Keratinocyte (primary cell): ENCODE measurements at regions not wholly inside any gene's neighbourhood (a gene's known extent, or its start where the extent isn't known, plus 50 kb on each side); places are given as distances from the start of the nearest gene placed in this dataset.

Source experiments
- DNase-seq: peaks from one replicate; pipeline ENCODE4 v3.0.0-alpha.2; 2011; ENCODE audit warnings: low read depth, missing footprints, low spot score
- FAIRE-seq: peaks from 2 replicates; lab custom pipeline; 2011; peaks lifted over from hg19 to GRCh38; lab: Jason Lieb, UNC
- H2AFZ ChIP-seq: 2 replicates; pipeline ENCODE4 v1.6.0; 2012; ENCODE audit warnings: low read length, control low read depth, inconsistent platforms; ENCODE audit not compliant: control insufficient read depth
- H3K27ac ChIP-seq: 2 replicates; pipeline ENCODE4 v1.5.1; 2011; ENCODE audit warnings: low read length; ENCODE audit not compliant: control insufficient read depth, insufficient read depth
- H3K27me3 ChIP-seq: 3 replicates; pipeline ENCODE4 v1.6.0; 2011; ENCODE audit warnings: low read length; ENCODE audit not compliant: control insufficient read depth, insufficient read depth; ENCODE audit errors: extremely low read depth
- H3K36me3 ChIP-seq, 2 experiments: 2 replicates in 1 of 2; 3 replicates in 1 of 2; pipeline ENCODE4 v1.5.1; 2011; ENCODE audit warnings: low read length in 2 of 2, mild to moderate bottlenecking in 1 of 2; ENCODE audit not compliant: control insufficient read depth in 2 of 2, insufficient read depth in 2 of 2; ENCODE audit errors: extremely low read depth in 1 of 2
- H3K4me1 ChIP-seq: 3 replicates; pipeline ENCODE4 v1.5.1; 2011; ENCODE audit warnings: low read length; ENCODE audit not compliant: control insufficient read depth, insufficient read depth; ENCODE audit errors: extremely low read depth
- H3K4me2 ChIP-seq: 3 replicates; pipeline ENCODE4 v1.6.0; 2011; ENCODE audit warnings: low read depth, low read length; ENCODE audit not compliant: control insufficient read depth, insufficient read depth; ENCODE audit errors: extremely low read depth
- H3K4me3 ChIP-seq, 3 experiments: fragments of 200-600 bp in 1 of 3; sonication (generic) in 1 of 3; 2 replicates in 2 of 3; 3 replicates in 1 of 3; pipeline ENCODE4 v1.5.1; 2011 to 2016; ENCODE audit warnings: low read length in 3 of 3, mild to moderate bottlenecking in 3 of 3, control low read depth in 2 of 3, inconsistent platforms in 1 of 3, low read depth in 1 of 3, mixed read lengths in 1 of 3, mixed run types in 1 of 3, moderate library complexity in 1 of 3; ENCODE audit not compliant: control insufficient read depth in 2 of 3, insufficient read depth in 2 of 3; ENCODE audit errors: extremely low read depth in 1 of 3
- H3K79me2 ChIP-seq: 2 replicates; pipeline ENCODE4 v1.6.0; 2012; ENCODE audit warnings: low read length; ENCODE audit not compliant: control insufficient read depth, insufficient read depth
- H3K9ac ChIP-seq: 3 replicates; pipeline ENCODE4 v1.6.0; 2011; ENCODE audit warnings: low read length; ENCODE audit not compliant: control insufficient read depth, insufficient read depth; ENCODE audit errors: extremely low read depth
- H3K9me1 ChIP-seq: 3 replicates; pipeline ENCODE4 v1.6.0; 2011; ENCODE audit warnings: low read length; ENCODE audit not compliant: control insufficient read depth, insufficient read depth; ENCODE audit errors: extremely low read depth
- H3K9me3 ChIP-seq: 2 replicates; pipeline ENCODE4 v1.5.1; 2012; ENCODE audit warnings: low read depth, low read length; ENCODE audit not compliant: control insufficient read depth
- H4K20me1 ChIP-seq: 3 replicates; pipeline ENCODE4 v1.6.0; 2011; ENCODE audit warnings: low read length; ENCODE audit not compliant: control insufficient read depth, insufficient read depth; ENCODE audit errors: extremely low read depth
- CTCF ChIP-seq, 3 experiments: IDR thresholded peaks in 1 of 3; conservative IDR thresholded peaks in 1 of 3; optimal IDR thresholded peaks in 1 of 3; 2 replicates in 2 of 3; 3 replicates in 1 of 3; pipeline versions ENCODE3 to v1.5.1; 2011; ENCODE audit warnings: low read length in 3 of 3, mild to moderate bottlenecking in 3 of 3, moderate library complexity in 2 of 3, control low read depth in 1 of 3, inconsistent platforms in 1 of 3; ENCODE audit not compliant: insufficient read depth in 2 of 3; ENCODE audit errors: extremely low read depth in 1 of 3
- EZH2 ChIP-seq: IDR thresholded peaks from one replicate; pipeline ENCODE4 v1.6.1; 2012; ENCODE audit warnings: inconsistent platforms, mild to moderate bottlenecking, low read length, moderate library complexity
- dilution Hi-C: fragments of 300-500 bp; cut with MboI; formaldehyde crosslinking; loops from one replicate; pipeline ENCODE4 v1.7.0; 2020; ENCODE audit warnings: low sequenced_read_pairs; ENCODE audit not compliant: extremely low pct_ligation_motif_present

- Histone ChIP-seq H4K20me1 (no peaks in the 10 kb centered on the region), H3K9ac (no peak overlapping the region), H2AFZ (no peak overlapping the region), H3K27me3 (no peaks in the 10 kb centered on the region), H3K9me1 (no peaks in the 10 kb centered on the region), H3K27ac (no peak overlapping the region), H3K9me3 (no peaks in the 10 kb centered on the region), H3K79me2 (no peaks in the 10 kb centered on the region), H3K4me2 (no peak overlapping the region), H3K4me1 (no peaks in the 10 kb centered on the region), H3K4me3 (no peak overlapping the region), H3K36me3 (no peaks in the 10 kb centered on the region)
- dilution Hi-C loops = no loop called here
- DNase-seq (no peak), FAIRE-seq (no peak)
- TF ChIP-seq EZH2 = no peak
- TF ChIP-seq CTCF (optimal IDR thresholded peaks at IDR 0.05 in 1 of 3, IDR thresholded peaks at IDR 0.05 in 1 of 3, conservative IDR thresholded peaks at IDR 0.05 in 1 of 3; ENCODE audit: extremely low read depth in 1 of 3, insufficient read depth in 2 of 3, low read length in 3 of 3) = no peak
These were observed 178.2 kb downstream of the TDRD15 start for GRCh38 chr2:21301871-21302455.

GRCh38 chr2:21303876-21304275, 180.1 kb downstream of the TDRD15 start:
- Histone ChIP-seq H3K4me3 (no peak overlapping the region), H4K20me1 (no peaks in the 10 kb centered on the region), H3K4me1 (no peaks in the 10 kb centered on the region), H3K79me2 (no peaks in the 10 kb centered on the region), H3K4me2 (no peak overlapping the region), H3K9ac (no peak overlapping the region), H3K27me3 (no peaks in the 10 kb centered on the region), H3K9me1 (no peaks in the 10 kb centered on the region), H3K9me3 (no peaks in the 10 kb centered on the region), H2AFZ (no peak overlapping the region), H3K36me3 (no peaks in the 10 kb centered on the region), H3K27ac (no peak overlapping the region)
- TF ChIP-seq CTCF (optimal IDR thresholded peaks at IDR 0.05 in 1 of 3, IDR thresholded peaks at IDR 0.05 in 1 of 3, conservative IDR thresholded peaks at IDR 0.05 in 1 of 3; ENCODE audit: extremely low read depth in 1 of 3, insufficient read depth in 2 of 3, low read length in 3 of 3) (no peak), EZH2 (no peak)
- DNase-seq = no peak
- FAIRE-seq = no peak
- dilution Hi-C loops = no loop called here
